ENCODE measurements at regions not wholly inside any gene's neighbourhood (a gene's known extent, or its start where the extent isn't known, plus 50 kb on each side); places are given as distances from the start of the nearest gene placed in this dataset.

DNA sequence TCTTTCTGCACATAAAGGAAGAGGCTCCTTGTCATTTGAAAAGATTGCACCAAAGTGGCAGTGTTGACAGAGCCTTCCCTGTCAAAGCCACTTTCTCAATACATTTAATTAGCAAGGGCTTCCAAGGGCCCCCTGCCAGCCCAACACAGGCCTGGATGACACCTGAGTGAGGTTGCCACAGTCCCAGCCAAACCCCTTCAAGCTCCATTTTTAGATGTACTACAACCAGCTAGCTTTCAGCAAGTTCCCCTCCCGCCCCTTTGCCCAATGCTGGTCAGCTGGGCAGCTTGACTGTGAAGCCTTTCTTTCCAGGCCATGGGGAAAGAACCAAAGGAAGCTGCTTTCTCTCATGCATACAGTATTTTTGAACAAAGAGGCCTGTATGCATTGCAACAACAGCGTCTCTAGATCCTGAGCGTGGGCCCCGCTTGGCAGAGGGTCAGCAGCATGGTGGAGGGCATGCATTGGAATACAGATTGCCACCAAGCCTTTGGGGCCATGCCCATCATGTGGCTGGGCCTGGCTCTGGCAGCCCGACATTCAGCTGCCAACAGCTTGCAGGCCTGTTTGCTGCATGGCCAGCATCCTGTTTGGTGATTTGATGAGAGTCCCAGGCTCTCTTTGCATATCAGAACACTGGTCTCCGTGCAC lies 261.1 kb upstream of the GATB start:
- no peak for DNase-seq (ENCODE audit: low spot score)

GRCh38 chr4:152020073-152020472 lies 259.3 kb upstream of the GATB start:
- DNase-seq (ENCODE audit: low spot score): no peak

DNA sequence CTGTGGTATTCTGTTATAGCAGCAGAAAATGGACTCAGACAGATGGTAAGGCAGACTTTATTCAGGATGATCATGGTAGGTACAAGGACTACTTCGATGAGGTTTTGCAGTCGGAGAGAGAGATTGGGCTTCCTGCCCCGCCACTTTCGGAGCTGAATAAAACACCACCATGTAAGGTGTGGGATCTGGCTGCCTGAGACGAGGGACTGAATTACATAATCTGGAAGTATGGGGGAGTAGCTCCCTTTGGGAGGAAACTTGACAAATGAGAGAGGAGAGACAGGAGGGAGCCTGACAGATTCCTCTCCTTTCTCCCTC lies 255.5 kb upstream of the GATB start:
- no peak for DNase-seq (ENCODE audit: low spot score)

DNA sequence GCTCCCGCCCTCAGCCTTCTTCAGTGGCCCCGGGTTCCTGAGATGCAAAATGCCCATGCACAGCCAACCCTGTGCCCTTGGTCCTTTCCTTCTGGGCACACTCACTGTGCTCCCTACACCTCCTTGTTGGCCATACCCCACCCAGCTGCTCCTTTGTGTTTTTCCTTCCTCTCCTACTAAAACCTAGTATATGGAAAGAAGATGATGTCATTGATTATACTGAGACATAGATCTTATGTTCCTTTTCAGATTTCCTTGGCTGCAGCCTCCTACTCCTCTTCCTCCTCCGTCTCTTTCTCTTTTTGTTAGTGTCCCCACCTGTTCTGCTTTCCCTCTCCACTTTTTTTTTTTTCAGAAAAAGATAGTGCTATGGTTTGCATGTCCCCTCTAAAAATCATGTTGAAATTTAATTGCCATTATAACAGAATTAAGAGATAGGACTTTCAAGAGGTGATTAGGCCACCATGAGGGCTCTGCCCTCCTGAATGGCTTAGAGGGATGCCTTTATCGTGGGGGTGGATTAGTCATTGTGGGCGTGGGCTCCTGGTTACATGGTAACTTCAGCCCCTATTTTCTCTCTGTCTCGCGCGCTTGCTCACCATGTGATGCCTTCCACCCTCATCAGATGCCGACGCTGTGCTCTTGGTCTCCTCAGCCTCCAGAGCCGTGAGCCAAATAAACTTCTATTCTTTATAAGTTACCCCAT lies 254.9 kb upstream of the GATB start:
- DNase-seq (ENCODE audit: low spot score): no peak

GRCh38 chr4:152014280-152014679 lies 253.5 kb upstream of the GATB start:
- DNase-seq (ENCODE audit: low spot score): peak; percentile 33

- DNase-seq (ENCODE audit: low spot score): no peak
Measured at GRCh38 chr4:152011469-152011868, 250.7 kb upstream of the GATB start.

DNA sequence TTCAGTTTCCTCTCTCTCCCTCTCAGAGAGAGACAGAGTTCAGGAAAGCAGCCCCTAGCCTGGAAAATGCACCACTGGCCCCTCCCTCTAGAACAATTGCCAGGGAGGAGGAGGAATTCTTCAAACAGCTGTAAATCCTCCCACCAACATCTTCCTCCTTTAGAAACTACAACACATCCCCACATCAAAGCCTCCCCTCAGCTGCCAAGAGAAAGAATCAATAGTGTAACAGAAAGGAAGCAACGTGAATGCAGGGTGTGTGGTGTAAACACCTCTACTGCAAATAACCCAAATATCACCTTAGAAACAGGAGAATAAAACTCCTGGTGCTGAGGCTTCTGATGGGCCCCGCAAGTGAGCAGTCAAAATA lies 249.9 kb upstream of the GATB start:
- DNase-seq (ENCODE audit: low spot score): peak; percentile 59

DNA sequence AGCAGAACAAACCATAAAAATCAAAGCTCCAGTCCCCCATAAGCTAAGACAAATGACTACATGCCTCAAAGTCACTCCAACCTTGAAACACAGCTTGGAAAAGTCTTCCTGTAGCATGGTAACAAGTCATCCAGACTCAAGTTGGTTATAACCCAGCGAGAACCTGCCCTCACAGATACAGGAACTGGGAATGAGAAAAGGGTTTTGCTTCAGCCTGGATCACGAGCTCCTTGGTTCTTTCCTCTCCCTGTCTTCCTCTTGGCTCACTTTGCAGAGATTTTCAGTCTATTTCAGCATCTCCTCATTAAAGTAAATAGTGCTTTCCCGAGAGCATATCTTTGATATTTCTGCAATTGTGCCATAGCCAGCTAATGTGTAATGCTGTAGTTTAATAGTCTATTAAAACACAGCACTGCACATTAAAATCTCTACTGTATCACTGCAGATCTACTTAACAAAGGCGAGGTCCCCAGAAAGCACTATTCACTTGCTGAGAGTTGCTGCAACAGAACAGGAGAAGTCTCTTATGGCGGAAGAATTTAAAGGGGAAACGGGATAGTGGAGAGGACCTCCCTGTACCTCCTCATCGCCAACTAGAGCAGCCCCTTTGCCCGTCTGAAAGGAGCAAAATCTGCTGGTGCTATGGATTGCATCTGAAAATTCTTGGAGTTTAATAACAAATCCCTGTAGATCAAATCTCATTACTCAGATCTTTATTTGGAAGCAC lies 249.3 kb upstream of the GATB start:
- DNase-seq (ENCODE audit: low spot score): no peak

DNA sequence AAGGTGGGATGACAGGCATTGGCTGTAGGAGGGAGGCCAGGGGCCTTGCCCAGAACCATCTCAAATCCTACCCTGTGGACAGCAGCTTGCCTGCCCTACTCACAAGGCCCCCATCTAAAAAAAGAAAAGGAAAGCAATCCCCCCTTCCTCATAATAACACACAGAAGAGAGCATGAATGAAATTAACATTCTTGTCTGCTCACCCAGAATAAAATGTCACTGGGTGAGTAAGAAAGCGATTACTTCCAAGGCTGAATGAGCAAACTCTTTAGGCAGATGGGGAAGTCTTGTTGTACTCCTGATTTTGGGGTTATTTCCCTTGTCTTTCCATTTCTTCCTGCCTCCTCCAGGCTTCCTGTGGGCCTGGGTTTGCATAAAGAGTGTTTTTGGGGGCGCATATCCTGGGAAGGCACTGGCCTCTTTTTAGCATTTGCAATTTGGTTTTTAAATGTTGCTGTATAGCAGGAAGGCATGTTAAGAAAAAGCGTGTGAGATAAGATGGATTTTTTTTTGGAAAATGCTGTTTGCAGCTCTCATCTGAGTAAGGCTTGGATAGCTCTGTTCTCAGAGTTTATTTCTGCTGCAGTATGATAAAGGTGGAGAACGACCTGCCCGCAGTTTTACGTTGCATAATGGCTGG lies 248.3 kb upstream of the GATB start:
- no peak for DNase-seq (ENCODE audit: low spot score)

GRCh38 chr4:152007111-152007510 lies 246.3 kb upstream of the GATB start:
- DNase-seq (ENCODE audit: low spot score): no peak

DNA sequence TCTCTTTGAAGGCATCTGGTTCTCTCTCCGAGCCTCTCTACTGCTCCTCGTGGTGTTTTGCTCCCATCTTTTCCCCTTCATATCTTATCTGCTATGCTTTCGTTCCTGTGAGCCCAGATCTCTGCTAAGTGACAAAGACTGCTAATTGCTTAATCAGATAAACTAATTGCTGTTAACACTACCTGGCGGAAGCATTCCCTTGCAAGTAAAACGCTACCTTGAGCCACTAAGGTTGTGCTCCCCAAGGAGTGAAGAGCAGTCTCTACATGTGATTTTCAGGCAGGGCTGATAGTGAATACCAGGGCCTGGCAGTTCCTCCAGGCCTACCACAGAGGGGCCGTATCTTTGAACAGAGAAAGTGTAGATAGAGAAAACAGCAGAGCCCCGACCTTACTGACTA lies 244.0 kb upstream of the GATB start:
- DNase-seq (ENCODE audit: low spot score): no peak

DNA sequence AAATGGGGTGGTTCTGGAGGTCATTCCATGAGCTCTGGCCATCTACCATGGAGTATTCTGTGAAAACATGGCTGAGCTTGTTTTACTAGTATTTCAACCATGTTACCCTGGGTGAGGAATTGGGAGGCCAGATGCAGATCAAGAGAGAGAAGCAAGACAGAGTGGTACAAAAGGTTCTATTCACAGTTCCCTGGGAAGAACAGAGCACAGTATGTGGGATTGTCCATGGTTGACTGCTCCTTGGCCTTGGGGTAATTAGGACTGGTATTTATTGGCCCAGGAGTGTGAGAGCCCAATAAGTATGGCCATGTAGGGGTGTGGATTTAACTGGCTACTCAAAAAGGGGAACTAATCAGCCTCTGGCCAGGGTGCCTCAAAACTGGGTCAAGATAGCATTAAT lies 239.7 kb upstream of the GATB start:
- no peak for DNase-seq (ENCODE audit: low spot score)

GRCh38 chr4:151998723-151999122 lies 237.9 kb upstream of the GATB start:
- no peak for DNase-seq (ENCODE audit: low spot score)

DNA sequence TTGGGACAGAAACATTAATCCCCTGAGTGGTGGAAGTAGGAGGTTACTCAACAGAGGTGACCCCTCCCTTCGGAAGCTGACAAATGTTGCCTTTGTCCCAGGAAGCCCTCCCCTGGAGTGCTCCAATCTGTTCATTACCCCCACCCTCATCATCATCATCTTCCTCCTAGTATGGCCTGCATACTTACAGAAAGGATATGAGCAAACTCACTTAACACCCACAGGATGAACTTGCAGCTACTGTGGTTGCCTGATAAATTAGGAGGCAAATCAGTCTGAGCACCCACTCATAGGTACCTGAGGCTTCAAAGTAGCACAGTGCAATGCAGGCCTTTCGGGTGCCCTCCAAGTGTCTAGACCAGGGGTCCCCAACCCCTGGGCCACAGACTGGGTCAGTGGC lies 236.7 kb upstream of the GATB start:
- DNase-seq (ENCODE audit: low spot score): no peak

DNA sequence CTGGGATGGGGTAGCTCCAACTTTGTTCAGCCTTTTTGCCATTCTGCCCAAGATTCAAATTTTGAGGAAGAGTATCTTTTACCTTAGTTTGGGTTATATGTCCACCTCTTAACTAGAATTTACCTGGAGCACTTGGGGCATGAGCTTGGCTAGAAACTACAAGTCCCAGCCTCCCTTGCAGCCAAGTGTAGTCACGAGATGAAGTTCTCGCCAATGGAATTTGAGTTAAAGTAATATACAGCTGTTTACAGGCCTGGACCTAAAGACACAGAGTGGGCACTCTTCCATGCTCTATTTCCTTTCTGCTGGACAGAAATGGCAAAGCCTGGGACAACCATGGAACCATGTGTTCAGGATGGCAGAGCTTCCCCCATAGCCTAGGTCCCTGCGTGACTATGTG lies 233.6 kb upstream of the GATB start:
- DNase-seq (ENCODE audit: low spot score): no peak

DNA sequence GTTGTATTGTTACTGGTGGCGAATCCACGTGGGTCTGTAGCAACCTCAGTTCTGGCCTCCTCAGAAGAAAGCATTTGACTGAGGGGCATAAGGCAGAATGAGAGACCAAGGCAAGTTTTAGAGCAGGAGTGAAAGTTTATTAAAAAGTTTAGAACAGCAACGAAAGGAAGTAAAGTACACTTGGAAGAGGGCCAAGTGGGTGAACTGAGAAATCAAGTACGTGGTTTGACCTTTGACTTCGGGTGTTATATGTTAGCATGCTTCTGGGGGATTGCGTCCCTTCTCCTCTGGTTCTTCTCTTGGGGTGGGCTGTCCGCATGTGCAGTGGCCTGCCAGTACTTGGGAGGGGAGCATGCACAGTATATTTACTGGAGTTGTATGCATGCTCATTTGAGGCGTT lies 232.7 kb upstream of the GATB start:
- peak; percentile 17 for DNase-seq (ENCODE audit: low spot score)

DNA sequence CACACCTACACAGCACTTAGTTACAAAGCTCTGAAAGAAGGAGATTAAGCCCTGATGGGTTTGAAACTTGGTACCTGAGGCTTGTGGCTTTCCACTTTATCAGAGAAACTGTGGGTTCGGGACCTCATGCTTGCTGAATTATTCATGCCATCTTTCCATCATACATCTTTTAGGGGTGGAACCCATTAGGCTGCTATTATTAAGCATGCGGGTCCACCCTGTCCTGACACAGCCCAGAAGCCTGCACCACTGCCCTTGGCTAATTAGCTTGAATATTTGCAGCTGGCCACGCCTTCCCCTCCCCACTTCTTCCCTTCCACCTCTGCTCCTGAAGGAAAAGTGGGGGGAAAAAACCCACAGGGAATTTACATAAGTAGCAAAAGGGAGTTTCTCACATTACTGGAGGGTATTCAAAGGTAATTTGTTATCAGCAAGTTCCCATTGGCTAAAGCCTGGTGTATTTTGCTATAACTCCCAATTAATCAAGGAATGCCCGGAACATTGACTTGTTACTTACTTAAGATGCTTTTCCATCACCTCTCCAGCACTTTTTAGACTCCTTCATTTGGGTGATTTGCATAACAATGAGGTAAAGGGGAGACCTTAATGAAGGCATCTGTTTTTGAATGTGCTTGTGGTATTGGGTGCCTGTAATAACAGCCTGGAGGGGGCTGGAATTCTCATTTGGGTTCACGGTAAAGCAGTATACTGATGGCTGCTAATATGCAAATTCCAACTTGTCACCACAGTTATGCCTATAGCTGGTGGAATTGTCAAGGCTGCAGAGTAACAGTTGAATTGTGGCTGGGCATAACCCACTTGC lies 231.7 kb upstream of the GATB start:
- DNase-seq (ENCODE audit: low spot score): no peak

DNA sequence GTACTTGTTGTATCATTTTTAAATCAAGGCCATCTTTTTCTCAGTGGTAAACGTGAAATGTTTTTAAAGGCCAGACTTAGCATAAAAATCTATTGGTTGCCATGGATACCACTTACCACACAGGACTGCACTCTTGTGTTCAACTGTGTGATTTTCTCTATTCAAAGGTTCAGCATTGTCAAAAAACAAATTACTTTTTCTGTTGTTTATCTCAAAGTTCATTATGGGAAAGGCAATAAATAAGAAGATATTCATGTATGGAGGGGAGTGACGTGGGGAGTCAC lies 231.0 kb upstream of the GATB start:
- no peak for DNase-seq (ENCODE audit: low spot score)

GRCh38 chr4:151991001-151991883 lies 230.4 kb upstream of the GATB start:
- DNase-seq (ENCODE audit: low spot score): peak; percentile 15

GRCh38 chr4:151990201-151990600 lies 229.4 kb upstream of the GATB start:
- no peak for DNase-seq (ENCODE audit: low spot score)

DNA sequence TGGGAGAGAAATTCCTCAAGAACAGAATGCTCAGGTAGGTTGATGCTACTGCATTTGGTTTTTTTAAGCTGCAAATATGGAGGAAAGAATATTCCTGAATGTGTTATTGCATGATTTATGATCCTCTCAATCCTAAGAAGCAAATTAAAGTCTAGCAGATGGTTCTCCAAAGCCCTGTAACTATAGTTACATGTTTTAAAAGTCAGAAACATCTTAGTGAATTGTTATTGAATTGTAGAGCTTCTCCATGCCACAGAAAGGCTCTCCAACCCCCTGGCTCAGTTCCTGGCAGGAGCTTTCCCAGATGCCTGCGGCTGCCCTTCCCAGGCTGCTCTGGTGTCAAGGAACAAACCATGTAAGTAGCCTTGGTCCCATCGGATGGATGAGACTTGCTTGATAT lies 227.8 kb upstream of the GATB start:
- DNase-seq (ENCODE audit: low spot score): no peak

DNA sequence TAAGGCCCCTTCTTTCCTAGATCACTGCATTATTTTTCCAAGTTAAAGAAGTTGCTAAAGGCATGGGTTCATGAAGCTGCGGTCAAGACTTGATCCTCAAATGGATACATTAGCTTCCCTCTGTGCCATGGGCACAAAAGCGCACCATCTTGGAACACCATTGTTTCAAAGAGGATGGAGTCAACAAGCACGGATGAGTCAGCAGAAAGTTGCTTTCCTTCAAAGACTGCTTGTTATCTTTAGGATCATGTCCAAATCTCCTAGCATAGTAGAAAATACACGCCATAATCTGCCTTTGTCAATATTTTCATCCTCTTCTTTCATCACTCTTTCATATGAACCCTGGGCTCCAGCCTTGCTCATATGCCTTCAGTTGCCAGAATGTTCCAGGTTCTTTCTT lies 226.8 kb upstream of the GATB start:
- no peak for DNase-seq (ENCODE audit: low spot score)
